ENCODE measurements at regions not wholly inside any gene's neighbourhood (a gene's known extent, or its start where the extent isn't known, plus 50 kb on each side); places are given as distances from the start of the nearest gene placed in this dataset.

DNA sequence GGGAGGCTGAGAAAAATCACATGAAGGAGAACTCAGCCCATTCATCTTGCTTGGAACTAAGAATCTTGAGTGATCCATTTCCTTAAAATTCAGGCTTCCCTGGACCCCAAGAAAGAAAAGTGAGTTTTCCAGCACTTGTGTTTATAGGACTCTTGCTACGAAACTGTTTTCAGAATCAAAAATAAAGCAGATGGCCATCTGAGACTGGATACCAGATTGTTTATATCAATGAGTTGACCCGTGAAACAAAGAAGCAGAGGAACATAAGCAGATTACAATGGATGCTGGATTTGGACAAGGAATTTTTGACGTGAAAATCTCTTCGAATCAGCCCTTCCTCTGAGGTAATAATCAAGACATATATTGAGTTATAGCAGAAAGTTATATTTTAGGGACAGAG, 223.2 kb downstream of the SYK start:
- no peak overlapping the region for H3K4me3 ChIP-seq (ENCODE audit: control insufficient read depth, low read depth, low read length)
- TF ChIP-seq, protein P1, sequence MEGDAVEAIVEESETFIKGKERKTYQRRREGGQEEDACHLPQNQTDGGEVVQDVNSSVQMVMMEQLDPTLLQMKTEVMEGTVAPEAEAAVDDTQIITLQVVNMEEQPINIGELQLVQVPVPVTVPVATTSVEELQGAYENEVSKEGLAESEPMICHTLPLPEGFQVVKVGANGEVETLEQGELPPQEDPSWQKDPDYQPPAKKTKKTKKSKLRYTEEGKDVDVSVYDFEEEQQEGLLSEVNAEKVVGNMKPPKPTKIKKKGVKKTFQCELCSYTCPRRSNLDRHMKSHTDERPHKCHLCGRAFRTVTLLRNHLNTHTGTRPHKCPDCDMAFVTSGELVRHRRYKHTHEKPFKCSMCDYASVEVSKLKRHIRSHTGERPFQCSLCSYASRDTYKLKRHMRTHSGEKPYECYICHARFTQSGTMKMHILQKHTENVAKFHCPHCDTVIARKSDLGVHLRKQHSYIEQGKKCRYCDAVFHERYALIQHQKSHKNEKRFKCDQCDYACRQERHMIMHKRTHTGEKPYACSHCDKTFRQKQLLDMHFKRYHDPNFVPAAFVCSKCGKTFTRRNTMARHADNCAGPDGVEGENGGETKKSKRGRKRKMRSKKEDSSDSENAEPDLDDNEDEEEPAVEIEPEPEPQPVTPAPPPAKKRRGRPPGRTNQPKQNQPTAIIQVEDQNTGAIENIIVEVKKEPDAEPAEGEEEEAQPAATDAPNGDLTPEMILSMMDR (IDR thresholded peaks at IDR 0.05; ENCODE audit: control insufficient read depth, insufficient read depth, low read depth, low read length, missing control alignments): no peak
- DNase-seq (ENCODE audit: low read depth): no peak

DNA sequence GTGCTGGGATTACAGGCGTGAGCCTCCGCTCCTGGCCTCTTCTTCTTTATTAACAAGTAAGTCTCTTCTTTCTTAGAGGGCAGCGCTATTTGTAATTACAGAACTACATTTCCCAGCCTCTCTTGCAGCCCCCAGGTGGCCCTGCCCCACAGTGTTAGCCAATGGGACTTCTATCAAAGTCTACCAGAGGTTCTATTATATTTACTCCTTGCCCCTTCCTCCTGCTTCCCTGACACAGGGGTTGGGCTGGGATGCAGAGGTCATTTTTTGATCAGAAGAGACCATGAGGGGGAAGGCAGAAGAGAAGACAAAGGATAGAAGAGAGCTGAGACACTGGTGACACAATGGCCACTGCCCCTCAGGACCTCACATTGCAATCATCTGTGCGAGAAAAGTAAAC, 224.2 kb downstream of the SYK start:
- TF ChIP-seq, protein P1 (IDR thresholded peaks at IDR 0.05; ENCODE audit: control insufficient read depth, insufficient read depth, low read depth, low read length, missing control alignments): no peak
- DNase-seq (ENCODE audit: low read depth): no peak
- H3K4me3 ChIP-seq (ENCODE audit: control insufficient read depth, low read depth, low read length): no peak overlapping the region

DNA sequence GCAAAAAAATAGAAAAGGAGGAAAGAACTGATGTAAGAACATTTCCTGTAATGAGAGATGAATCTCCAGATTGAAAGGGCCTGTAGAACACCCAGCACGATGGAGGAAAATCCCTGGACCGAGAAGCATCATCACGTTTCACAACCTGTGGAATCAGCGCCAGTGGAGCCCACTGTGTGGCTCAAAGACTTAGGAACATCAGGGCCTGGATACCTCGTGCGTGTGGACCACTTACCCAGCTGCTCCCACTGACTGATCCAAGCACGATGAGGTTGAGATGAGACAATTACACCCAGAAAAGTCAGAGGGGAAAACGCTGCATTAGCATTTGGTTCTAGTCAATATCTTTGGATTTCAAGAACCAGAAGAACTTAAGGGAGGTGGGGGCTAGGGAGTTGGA, 224.6 kb downstream of the SYK start:
- no peak for DNase-seq (ENCODE audit: low read depth)
- TF ChIP-seq, protein P1 (IDR thresholded peaks at IDR 0.05; ENCODE audit: control insufficient read depth, insufficient read depth, low read depth, low read length, missing control alignments): no peak
- no peak overlapping the region for H3K4me3 ChIP-seq (ENCODE audit: control insufficient read depth, low read depth, low read length)

DNA sequence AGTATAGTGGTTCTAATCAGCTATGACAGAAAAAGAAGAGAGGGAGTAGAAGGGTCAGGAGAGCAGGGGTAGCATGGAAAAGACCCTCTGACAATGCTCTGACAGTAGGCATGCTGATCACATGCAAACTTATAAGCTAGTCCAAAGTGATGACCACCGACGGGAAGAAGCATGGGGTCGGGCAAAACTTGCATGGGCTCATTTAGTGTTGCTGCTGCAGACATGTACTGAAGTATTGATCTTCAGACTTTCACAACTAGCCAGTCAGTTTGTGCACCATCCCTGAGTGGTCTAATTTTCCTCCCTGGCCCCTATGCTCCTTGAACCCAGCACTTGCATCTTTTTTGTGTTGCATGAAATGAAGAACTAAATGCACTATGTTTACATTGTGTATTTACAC, 225.4 kb downstream of the SYK start:
- no peak overlapping the region for H3K4me3 ChIP-seq (ENCODE audit: control insufficient read depth, low read depth, low read length)
- TF ChIP-seq, protein P1 (IDR thresholded peaks at IDR 0.05; ENCODE audit: control insufficient read depth, insufficient read depth, low read depth, low read length, missing control alignments): no peak
- DNase-seq (ENCODE audit: low read depth): no peak

DNA sequence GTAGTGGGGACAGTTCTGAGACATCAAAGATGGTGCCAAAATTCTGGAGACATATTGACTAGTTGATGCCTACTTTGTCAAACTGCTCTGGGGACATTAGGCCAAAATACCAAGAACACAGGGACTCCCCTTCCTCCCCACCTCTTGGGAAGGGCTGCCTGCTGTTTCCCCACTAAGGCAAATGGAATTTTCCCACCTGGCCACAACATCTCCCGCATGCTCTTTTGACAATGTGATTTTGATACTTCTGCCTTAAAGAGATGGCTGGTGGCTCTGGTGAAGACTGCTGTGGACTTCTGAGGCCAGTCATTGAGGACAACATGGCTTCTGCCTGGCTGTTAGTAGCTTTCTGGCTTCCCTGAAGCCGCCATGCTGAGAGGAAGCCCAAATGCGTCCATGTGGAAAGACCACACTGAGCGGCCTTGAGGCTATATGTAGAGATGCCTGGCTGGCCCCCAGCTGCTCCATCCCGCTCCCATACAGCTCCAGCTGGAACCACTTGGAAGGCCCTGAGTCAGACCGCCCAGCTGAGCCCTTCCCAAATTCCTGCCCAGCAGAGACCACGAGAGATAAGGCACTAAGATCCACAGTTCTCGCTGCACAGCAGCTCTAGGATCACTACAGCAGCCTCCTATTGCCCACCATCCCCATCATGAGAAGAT, 226.7 kb downstream of the SYK start:
- H3K4me3 ChIP-seq (ENCODE audit: control insufficient read depth, low read depth, low read length): no peak overlapping the region
- TF ChIP-seq, protein P1 (IDR thresholded peaks at IDR 0.05; ENCODE audit: control insufficient read depth, insufficient read depth, low read depth, low read length, missing control alignments): no peak
- DNase-seq (ENCODE audit: low read depth): no peak

DNA sequence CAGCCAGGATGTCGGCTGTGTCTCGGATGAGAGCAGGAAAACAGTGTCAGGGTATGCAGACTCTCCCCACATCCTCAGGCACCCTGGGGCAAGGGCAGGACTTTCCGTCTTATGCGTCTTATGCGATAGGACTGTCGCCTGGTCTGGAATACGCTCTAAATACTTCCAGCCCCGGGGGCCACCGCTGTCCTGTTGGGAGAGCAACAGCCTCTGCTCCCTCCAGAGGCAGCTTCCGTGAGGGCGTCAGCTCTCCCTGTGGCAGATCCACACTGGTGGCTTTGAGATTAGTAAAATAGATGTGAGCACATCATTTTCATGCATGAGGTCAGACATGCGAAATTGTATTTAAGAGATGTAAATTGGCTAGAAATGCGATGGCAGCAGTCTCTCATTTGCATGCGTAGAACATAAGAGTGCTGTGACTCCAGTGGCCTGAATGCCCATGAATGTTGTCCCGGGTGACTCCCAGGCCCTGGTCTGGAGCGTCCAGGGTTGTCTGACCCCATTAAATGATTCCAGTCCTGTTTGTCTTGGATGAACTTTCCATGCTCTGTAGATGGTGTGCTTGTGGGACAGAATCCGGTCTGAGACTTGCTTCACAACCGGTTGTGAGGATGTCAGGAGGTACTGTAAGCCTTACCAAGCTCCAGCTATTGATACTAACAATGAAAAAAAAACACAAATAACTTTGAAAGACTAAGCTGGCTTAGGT, 228.2 kb downstream of the SYK start:
- TF ChIP-seq, protein P1 (IDR thresholded peaks at IDR 0.05; ENCODE audit: control insufficient read depth, insufficient read depth, low read depth, low read length, missing control alignments): no peak

More for the DNA sequence above, 228.2 kb downstream of the SYK start:
- DNase-seq (ENCODE audit: low read depth): no peak
- no peak overlapping the region for H3K4me3 ChIP-seq (ENCODE audit: control insufficient read depth, low read depth, low read length)
